Cardiac muscle cell (in vitro differentiated cells and primary cell): ENCODE measurements at regions not wholly inside any gene's neighbourhood (a gene's known extent, or its start where the extent isn't known, plus 50 kb on each side); places are given as distances from the start of the nearest gene placed in this dataset.

ENCODE experiments used
- DNase-seq, 2 donors: peaks; one replicate each; pipeline versions ENCODE4 v3.0.0 to v3.0.0-alpha.2; 2010 to 2017; ENCODE audit warnings: low read depth in 1 of 2, low spot score in 1 of 2
- H3K27ac ChIP-seq: fragments of 200-600 bp; sonication (generic); 2 replicates; pipeline ENCODE4 v1.5.1; 2016
- H3K27me3 ChIP-seq: fragments of 200-600 bp; sonication (generic); 2 replicates; pipeline ENCODE4 v1.6.0; 2016; ENCODE audit warnings: control low read depth
- H3K36me3 ChIP-seq: fragments of 200-600 bp; sonication (generic); 2 replicates; pipeline ENCODE4 v1.5.1; 2016; ENCODE audit warnings: control low read depth
- H3K4me1 ChIP-seq: fragments of 200-600 bp; sonication (generic); 2 replicates; pipeline ENCODE4 v1.8.1; 2017; ENCODE audit warnings: low read depth, mild to moderate bottlenecking, mixed run types
- H3K4me3 ChIP-seq: fragments of 200-600 bp; sonication (generic); 2 replicates; pipeline ENCODE4 v1.5.1; 2016; ENCODE audit warnings: mild to moderate bottlenecking
- H3K9me3 ChIP-seq: fragments of 200-600 bp; sonication (generic); 2 replicates; pipeline ENCODE4 v1.5.1; 2017; ENCODE audit warnings: low read depth, mild to moderate bottlenecking, control low read depth
- TF ChIP-seq, protein P1 (sequence below): IDR thresholded peaks from 2 replicates; pipeline ENCODE4 v1.5.1; 2012; ENCODE audit warnings: low read depth, mild to moderate bottlenecking, low read length

DNA sequence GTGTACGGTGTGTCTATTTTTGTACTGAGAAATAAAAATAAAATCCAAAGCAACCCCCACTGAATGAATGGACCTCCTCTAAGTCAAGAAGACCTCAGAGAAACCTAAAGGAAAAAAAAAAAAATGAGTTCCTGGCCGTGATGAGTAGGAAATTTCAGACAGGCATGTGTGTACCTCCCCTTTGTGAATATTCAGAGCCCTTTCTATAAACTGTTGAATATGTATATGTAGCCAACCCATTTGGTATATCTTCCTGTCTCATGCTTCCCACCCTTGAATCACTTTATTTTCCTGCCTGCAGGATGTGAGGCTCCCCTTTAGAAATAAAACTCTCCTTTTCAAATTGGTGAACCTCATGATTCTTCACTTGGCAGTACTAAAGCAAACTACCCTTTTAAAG lies 887.8 kb upstream of the NCAM2 start:
- H3K27me3 ChIP-seq, result no peaks in the 10 kb centered on the region
- H3K36me3 ChIP-seq, result no peaks in the 10 kb centered on the region
- no peaks in the 10 kb centered on the region for H3K4me1 ChIP-seq
- H3K27ac ChIP-seq, result no peak overlapping the region
- TF ChIP-seq, protein P1, sequence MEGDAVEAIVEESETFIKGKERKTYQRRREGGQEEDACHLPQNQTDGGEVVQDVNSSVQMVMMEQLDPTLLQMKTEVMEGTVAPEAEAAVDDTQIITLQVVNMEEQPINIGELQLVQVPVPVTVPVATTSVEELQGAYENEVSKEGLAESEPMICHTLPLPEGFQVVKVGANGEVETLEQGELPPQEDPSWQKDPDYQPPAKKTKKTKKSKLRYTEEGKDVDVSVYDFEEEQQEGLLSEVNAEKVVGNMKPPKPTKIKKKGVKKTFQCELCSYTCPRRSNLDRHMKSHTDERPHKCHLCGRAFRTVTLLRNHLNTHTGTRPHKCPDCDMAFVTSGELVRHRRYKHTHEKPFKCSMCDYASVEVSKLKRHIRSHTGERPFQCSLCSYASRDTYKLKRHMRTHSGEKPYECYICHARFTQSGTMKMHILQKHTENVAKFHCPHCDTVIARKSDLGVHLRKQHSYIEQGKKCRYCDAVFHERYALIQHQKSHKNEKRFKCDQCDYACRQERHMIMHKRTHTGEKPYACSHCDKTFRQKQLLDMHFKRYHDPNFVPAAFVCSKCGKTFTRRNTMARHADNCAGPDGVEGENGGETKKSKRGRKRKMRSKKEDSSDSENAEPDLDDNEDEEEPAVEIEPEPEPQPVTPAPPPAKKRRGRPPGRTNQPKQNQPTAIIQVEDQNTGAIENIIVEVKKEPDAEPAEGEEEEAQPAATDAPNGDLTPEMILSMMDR, result no peak
- DNase-seq, result no peak
- no peak overlapping the region for H3K4me3 ChIP-seq
- H3K9me3 ChIP-seq, result no peaks in the 10 kb centered on the region

DNA sequence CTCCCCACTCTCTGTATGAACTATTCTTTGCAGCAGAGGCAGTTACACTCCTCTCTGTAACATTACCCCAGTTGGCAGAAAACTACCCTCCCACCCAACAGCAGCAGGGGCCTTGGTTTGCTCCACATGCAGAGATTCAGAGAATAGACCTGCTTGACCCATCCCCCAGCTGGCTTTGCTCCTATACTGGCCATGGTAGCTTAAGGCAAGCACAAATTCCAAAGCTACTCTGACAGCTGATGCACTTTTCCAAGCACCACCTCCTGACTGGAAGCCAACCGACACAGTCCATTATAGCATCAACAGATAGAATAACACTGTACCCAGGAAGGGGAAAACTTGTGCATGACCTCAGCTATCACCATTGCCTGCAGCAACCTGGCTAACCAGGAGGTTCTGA lies 846.5 kb upstream of the NCAM2 start:
- H3K36me3 ChIP-seq, result no peaks in the 10 kb centered on the region
- TF ChIP-seq, protein P1, result no peak

DNA sequence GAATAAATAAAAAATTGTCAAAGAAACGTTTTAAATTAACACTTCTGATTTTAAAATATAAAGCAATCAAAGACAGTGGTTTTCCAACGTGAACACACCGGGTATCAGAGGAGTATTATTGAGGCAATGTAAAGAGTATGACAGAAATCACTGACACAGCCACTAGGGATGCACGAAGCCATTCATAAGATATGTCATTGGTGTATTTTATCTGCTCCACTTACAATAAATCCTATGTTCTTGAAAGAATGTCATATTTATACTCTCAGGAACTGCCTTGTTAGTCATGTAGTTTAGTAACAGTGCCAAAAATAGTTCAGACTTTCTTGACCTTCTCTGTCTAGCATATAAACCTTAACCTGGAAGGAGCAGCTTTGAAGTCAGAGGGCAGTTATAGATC lies 835.0 kb upstream of the NCAM2 start:
- no peaks in the 10 kb centered on the region for H3K4me1 ChIP-seq
- no peak overlapping the region for H3K27ac ChIP-seq
- TF ChIP-seq, protein P1, result no peak
- no peak for DNase-seq
- no peaks in the 10 kb centered on the region for H3K27me3 ChIP-seq
- H3K36me3 ChIP-seq, result no peaks in the 10 kb centered on the region
- H3K9me3 ChIP-seq, result no peaks in the 10 kb centered on the region
- H3K4me3 ChIP-seq, result no peak overlapping the region

More for the DNA sequence above, 846.5 kb upstream of the NCAM2 start:
- Histone ChIP-seq H3K9me3 (no peaks in the 10 kb centered on the region), H3K27me3 (no peaks in the 10 kb centered on the region), H3K27ac (no peak overlapping the region), H3K4me1 (no peaks in the 10 kb centered on the region), H3K4me3 (no peak overlapping the region)
- DNase-seq, result no peak

DNA sequence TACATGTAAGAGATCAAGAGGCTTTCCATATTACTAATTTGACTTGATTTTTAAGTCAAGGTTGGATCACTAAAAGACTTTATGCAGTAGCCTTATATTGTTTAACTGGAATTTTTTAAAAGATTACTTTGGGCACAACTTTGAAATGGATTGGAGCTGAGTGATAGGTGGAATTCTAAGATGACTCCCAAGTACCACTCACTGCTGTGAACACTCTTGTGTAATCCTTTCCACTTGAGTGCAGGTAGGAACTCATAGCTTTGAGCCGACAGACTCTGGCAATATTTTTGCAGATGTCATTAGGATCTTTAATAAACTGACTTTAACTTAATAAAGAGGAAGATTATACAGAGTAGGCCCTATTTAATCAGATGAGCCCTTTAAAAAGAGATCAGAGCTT lies 831.1 kb upstream of the NCAM2 start:
- Histone ChIP-seq H3K4me1 (no peaks in the 10 kb centered on the region), H3K4me3 (no peak overlapping the region), H3K9me3 (no peaks in the 10 kb centered on the region), H3K27ac (no peak overlapping the region), H3K36me3 (no peaks in the 10 kb centered on the region), H3K27me3 (no peaks in the 10 kb centered on the region)
- no peak for DNase-seq
- TF ChIP-seq, protein P1, result no peak

DNA sequence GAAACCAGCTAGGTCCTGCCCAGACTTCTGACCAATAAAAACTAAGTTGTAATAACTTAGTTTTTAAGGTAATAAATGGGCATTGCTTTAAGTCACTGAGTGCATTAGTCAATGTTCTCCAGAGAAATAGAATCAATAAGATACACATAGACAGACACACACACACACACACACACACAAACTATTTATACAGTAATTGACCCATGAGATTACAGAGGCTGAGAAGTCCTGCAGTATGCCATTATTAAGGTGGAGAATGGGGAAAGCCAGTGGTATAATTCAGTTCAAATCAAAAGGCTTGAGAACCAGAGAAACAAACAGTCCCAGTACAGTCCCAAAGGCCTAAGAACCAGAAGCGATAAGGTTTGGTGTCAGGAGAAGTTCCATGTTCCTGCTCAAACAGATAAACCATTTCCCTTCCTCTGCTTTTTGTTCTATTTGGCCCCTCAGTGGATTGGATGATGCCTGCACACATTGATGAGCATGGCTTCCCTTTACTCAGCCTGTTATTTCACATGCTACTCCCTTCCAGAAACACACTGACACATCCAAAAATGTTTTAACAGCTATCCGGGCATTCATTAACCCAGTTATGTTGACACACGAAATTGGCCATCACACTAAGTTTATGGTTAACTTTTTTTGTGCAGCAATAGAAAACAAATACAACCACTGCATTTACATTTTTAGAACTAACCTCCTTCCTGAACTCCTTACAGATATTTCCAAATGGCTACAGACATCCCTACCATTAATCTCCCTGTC lies 828.2 kb upstream of the NCAM2 start:
- no peak for DNase-seq
- H3K4me1 ChIP-seq, result no peaks in the 10 kb centered on the region
- H3K27ac ChIP-seq, result no peak overlapping the region
- TF ChIP-seq, protein P1, result no peak
- no peaks in the 10 kb centered on the region for H3K9me3 ChIP-seq
- H3K36me3 ChIP-seq, result no peaks in the 10 kb centered on the region
- no peaks in the 10 kb centered on the region for H3K27me3 ChIP-seq
- H3K4me3 ChIP-seq, result no peak overlapping the region

DNA sequence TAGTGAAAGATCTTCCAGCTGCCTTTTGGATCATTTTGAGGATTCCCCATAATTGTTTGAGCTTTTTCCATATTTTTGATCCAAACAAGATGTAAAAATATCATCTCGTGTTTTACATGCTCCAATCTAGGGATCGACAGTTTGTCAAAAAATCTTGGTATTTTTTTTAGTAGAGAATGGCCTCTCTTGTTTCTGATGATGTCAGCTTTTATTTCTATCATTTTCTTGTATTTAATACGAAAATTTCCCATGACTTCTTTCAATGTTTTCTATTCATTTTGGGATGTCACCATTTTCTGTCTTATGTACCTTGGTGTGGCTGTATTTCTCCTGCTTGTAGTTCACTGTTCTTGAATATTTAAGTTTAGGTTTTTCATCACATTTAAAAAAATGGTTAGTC lies 812.0 kb upstream of the NCAM2 start:
- TF ChIP-seq, protein P1, result no peak
- H3K27ac ChIP-seq, result no peak overlapping the region

More for the DNA sequence above, 812.0 kb upstream of the NCAM2 start:
- H3K4me3 ChIP-seq, result no peak overlapping the region
- no peaks in the 10 kb centered on the region for H3K27me3 ChIP-seq
- H3K4me1 ChIP-seq, result no peaks in the 10 kb centered on the region
- DNase-seq, result no peak
- no peaks in the 10 kb centered on the region for H3K9me3 ChIP-seq
- no peaks in the 10 kb centered on the region for H3K36me3 ChIP-seq
